NB4 (cell line): ENCODE measurements at regions not wholly inside any gene's neighbourhood (a gene's known extent, or its start where the extent isn't known, plus 50 kb on each side); places are given as distances from the start of the nearest gene placed in this dataset.

Experiments
- CTCF ChIP-seq: IDR thresholded peaks from one replicate; pipeline ENCODE4 v1.5.1; 2012; ENCODE audit warnings: low read depth, low read length
- POLR2A ChIP-seq: IDR thresholded peaks from 2 replicates; pipeline ENCODE4 v1.6.1; 2011; ENCODE audit warnings: mild to moderate bottlenecking; ENCODE audit not compliant: insufficient read length; ENCODE audit errors: extremely low read depth

DNA sequence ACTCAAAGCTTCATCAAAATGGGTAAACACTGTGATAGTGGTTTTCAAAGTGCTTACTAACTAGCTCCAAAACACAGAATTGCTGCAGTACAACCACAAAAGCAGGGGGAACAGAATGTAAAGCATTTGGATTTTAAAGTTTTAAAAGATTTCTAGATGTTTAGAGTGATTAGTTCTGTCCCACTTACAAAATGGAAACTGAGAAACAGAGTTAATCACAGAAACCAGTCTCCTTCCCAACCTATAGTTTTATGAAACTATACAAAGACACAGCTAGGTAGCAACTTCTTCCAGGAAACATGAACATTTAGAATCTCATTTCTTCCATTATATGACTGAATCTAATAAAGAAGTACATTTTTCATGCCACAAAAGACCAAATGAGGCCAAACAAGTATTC, 73.8 kb upstream of the HNRNPA3 start:
- TF ChIP-seq CTCF (no peak), POLR2A (no peak)
